Activated CD4-positive, alpha-beta memory T cell treated with anti-CD3 and anti-CD28 coated beads for 36 hours (primary cell): ENCODE measurements at regions not wholly inside any gene's neighbourhood (a gene's known extent, or its start where the extent isn't known, plus 50 kb on each side); places are given as distances from the start of the nearest gene placed in this dataset.
"Not testable (repeated sequence)": the region's sequence is repeated elsewhere in the genome, so short reads cannot be mapped to it uniquely, and the experiment has no call there.

Source experiments
- CTCF ChIA-PET: fragments of 350-600 bp; sonication (Branson Sonifier 250); formaldehyde crosslinking; loops from one replicate; lab custom pipeline; 2021; ENCODE audit warnings: antibody characterized with exemption, inconsistent platforms; lab: Charles Lee
- POLR2A ChIA-PET: fragments of 350-600 bp; sonication (Branson Sonifier 250); formaldehyde crosslinking; loops from one replicate; lab custom pipeline; 2021; ENCODE audit warnings: antibody characterized with exemption; lab: Charles Lee
- DNase-seq: peaks from one replicate; pipeline ENCODE4 v3.0.0-alpha.2; 2020
- H3K27ac Mint-ChIP-seq: one replicate; pipeline ENCODE4 v1.8.0; 2021; ENCODE audit warnings: mixed read lengths
- H3K27me3 Mint-ChIP-seq: one replicate; pipeline ENCODE4 v1.8.0; 2021; ENCODE audit warnings: mixed read lengths
- H3K36me3 Mint-ChIP-seq: one replicate; pipeline ENCODE4 v1.8.0; 2021; ENCODE audit warnings: mixed read lengths
- H3K4me1 Mint-ChIP-seq: one replicate; pipeline ENCODE4 v1.8.0; 2021; ENCODE audit warnings: low read depth, mixed read lengths
- H3K4me3 Mint-ChIP-seq: one replicate; pipeline ENCODE4 v1.8.0; 2021; ENCODE audit warnings: mild to moderate bottlenecking, mixed read lengths
- H3K9me3 Mint-ChIP-seq: one replicate; pipeline ENCODE4 v1.8.0; 2021; ENCODE audit warnings: mixed read lengths
- intact Hi-C: fragments of 100-400 bp; cut with micrococcal nuclease; formaldehyde crosslinking; loops from one replicate; pipeline ENCODE4 v1.15.1; 2023

- peak overlapping the region; percentile 11 for H3K27ac Mint-ChIP-seq
- no peaks in the 10 kb centered on the region for H3K9me3 Mint-ChIP-seq
- peaks cover 9% of the 10 kb centered on the region for H3K27me3 Mint-ChIP-seq
- POLR2A ChIA-PET = no interaction called here
- no peak overlapping the region for H3K4me3 Mint-ChIP-seq
- CTCF ChIA-PET = interaction anchor here (0.6 kb wide), 1 partner anchor 400 kb away, joined by 3 read pairs; no protein-coding TSS in a partner anchor
- no peaks in the 10 kb centered on the region for H3K36me3 Mint-ChIP-seq
- peak; percentile 49 for DNase-seq
- peaks cover 16% of the 10 kb centered on the region for H3K4me1 Mint-ChIP-seq
- intact Hi-C loops = loop anchor here (1.0 to 5.0 kb wide), 5 partner anchors 222 to 1050 kb away; partner anchors contain the start of gene SFRP2
Observed at GRCh38 chr4:154164931-154165839, 326.4 kb downstream of the DCHS2 start.

DNA sequence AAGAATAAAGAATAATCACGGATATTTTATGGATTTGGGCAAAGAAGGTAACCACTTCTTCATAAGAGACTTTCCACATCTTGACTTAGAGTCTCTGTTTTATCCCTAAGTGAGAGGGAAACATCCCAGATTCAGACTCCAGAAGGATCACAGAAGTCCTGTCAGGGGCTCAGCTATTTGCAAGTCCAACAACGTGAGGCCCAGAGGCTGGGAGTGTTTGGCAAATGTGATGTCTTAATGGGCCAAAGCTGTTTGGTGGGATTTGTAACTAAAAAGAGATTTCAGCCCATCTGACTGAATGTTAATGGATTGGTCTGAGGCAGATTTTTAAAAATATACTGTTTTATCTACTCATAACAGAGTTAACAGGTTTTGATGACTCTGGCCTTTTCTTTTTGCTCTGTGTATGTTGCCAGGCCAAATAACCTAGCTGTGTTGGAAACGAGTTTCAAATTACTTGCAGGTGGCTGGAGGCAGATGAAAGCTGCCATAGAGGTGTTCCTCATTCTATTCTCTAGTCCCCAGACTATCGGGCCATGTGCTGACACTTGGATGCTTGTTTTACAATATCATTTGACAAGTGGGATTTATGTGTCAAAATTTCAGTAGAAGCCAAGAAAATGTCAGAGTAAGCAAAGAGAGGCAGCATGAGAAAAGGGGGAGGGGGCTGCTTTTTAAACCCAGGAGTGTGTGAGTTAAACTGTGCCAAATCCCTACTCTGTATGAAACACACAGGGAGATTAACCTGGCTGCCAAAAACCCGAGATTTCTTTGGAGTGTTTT, 330.9 kb downstream of the DCHS2 start:
- intact Hi-C loops = no loop called here
- Mint-ChIP-seq H3K27ac (no peak overlapping the region), H3K9me3 (no peaks in the 10 kb centered on the region), H3K4me3 (no peak overlapping the region), H3K4me1 (peaks cover 8% of the 10 kb centered on the region), H3K36me3 (no peaks in the 10 kb centered on the region), H3K27me3 (peaks cover 20% of the 10 kb centered on the region)
- ChIA-PET CTCF (no interaction called here), POLR2A (no interaction called here)
- DNase-seq = no peak

DNA sequence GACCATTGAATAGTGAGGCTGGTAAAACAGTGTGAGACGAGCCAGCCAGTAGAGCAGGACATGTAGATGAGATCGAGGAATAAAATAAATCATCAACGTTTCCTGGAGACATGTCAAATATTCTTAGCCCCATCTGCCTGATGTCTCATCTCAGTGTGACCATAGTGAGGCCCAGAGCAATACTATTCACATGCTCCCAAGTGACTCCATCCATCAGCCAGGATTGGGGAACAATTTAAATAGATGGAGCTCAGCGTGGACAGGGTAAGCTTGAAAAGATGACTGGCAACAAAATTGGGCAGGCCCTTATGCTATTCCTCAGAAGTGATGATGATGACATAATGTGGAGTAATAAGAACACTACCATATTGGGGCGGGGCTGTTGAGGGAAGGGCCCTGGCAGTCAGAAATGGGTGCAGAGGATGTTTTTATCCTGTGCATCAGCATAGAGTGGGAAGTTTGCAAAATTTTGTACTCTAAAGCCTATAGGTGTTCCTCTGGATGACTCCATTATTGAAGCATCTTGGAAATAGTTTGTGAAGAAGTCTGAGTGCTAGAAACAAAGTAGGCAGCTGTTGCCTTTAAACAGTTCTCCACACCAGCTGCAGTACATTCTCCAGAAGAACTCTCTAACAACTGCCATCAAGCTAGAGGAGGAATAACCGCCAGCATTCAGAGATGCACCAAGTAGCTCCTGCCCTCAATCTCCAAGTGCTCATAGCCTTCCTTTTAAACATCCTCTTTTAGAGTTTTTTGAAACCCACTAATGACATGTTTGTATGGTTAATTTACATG, 333.0 kb downstream of the DCHS2 start:
- CTCF ChIA-PET = no interaction called here
- no peak overlapping the region for H3K4me3 Mint-ChIP-seq
- H3K9me3 Mint-ChIP-seq = no peaks in the 10 kb centered on the region
- POLR2A ChIA-PET = no interaction called here
- H3K4me1 Mint-ChIP-seq = no peaks in the 10 kb centered on the region
- H3K27me3 Mint-ChIP-seq = peaks cover 20% of the 10 kb centered on the region
- no peak for DNase-seq
- intact Hi-C loops = no loop called here
- H3K27ac Mint-ChIP-seq = no peak overlapping the region
- no peaks in the 10 kb centered on the region for H3K36me3 Mint-ChIP-seq

- no peak overlapping the region for H3K27ac Mint-ChIP-seq
- CTCF ChIA-PET = no interaction called here
- no peak for DNase-seq
- no peaks in the 10 kb centered on the region for H3K36me3 Mint-ChIP-seq
- H3K4me3 Mint-ChIP-seq = no peak overlapping the region
- H3K9me3 Mint-ChIP-seq = no peaks in the 10 kb centered on the region
- no peaks in the 10 kb centered on the region for H3K27me3 Mint-ChIP-seq
- intact Hi-C loops = no loop called here
- POLR2A ChIA-PET = no interaction called here
- H3K4me1 Mint-ChIP-seq = no peaks in the 10 kb centered on the region
Observed at GRCh38 chr4:154152546-154152945, 339.1 kb downstream of the DCHS2 start.

- H3K4me1 Mint-ChIP-seq, intact Hi-C loops, H3K27me3 Mint-ChIP-seq, H3K27ac Mint-ChIP-seq, DNase-seq, H3K9me3 Mint-ChIP-seq, CTCF ChIA-PET, H3K4me3 Mint-ChIP-seq, POLR2A ChIA-PET, H3K36me3 Mint-ChIP-seq: not testable (repeated sequence)
Observed at GRCh38 chr4:154149236-154149635, 342.4 kb downstream of the DCHS2 start.

- intact Hi-C loops = no loop called here
- DNase-seq = no peak
- H3K9me3 Mint-ChIP-seq = no peaks in the 10 kb centered on the region
- H3K27ac Mint-ChIP-seq = no peak overlapping the region
- POLR2A ChIA-PET = no interaction called here
- CTCF ChIA-PET = no interaction called here
- no peaks in the 10 kb centered on the region for H3K4me1 Mint-ChIP-seq
- no peaks in the 10 kb centered on the region for H3K36me3 Mint-ChIP-seq
- no peak overlapping the region for H3K4me3 Mint-ChIP-seq
- peaks cover 4% of the 10 kb centered on the region for H3K27me3 Mint-ChIP-seq
Observed at GRCh38 chr4:154143720-154144119, 347.9 kb downstream of the DCHS2 start.

GRCh38 chr4:154142664-154143063, 348.9 kb downstream of the DCHS2 start:
- Mint-ChIP-seq H3K4me3 (no peak overlapping the region), H3K4me1 (no peaks in the 10 kb centered on the region), H3K9me3 (no peaks in the 10 kb centered on the region), H3K27ac (no peak overlapping the region), H3K36me3 (no peaks in the 10 kb centered on the region), H3K27me3 (peaks cover 4% of the 10 kb centered on the region)
- CTCF ChIA-PET = no interaction called here
- intact Hi-C loops = no loop called here
- POLR2A ChIA-PET = no interaction called here
- DNase-seq = no peak

- no peaks in the 10 kb centered on the region for H3K4me1 Mint-ChIP-seq
- POLR2A ChIA-PET = no interaction called here
- H3K36me3 Mint-ChIP-seq = no peaks in the 10 kb centered on the region
- H3K27me3 Mint-ChIP-seq = peaks cover 2% of the 10 kb centered on the region
- CTCF ChIA-PET = no interaction called here
- intact Hi-C loops = no loop called here
- no peaks in the 10 kb centered on the region for H3K9me3 Mint-ChIP-seq
- no peak overlapping the region for H3K27ac Mint-ChIP-seq
- no peak overlapping the region for H3K4me3 Mint-ChIP-seq
- no peak for DNase-seq
Observed at GRCh38 chr4:154140869-154141268, 350.7 kb downstream of the DCHS2 start.

DNA sequence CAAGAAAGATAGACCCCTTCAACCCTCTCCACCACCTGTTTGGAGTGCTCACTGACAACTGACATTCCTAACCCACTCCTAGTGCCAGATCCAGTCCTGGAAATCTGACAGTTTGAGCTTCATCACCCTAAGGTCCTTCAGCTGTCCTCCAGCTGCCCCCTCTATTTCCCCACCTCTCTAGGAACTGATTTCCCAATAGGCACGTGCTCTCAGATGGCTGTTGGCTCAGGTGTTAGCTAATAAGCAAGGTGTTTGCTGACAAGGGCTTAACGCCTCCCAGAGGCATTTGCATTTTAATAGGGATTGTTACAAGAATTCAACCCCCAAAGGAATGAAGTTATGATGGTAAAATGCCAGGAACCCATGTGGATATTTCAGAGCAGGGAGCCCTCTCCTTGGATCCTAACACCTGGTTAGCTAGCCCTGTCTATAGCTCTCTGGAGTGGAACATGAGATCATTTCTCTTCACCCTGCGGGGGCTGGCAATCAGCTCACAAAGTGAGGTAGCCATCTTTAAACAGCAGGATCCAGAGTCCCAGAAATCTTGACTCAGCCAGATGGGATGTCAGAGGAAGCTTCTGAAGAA, 348.5 kb upstream of the SFRP2 start:
- peaks cover 2% of the 10 kb centered on the region for H3K27me3 Mint-ChIP-seq
- intact Hi-C loops = no loop called here
- H3K4me1 Mint-ChIP-seq = no peaks in the 10 kb centered on the region
- CTCF ChIA-PET = no interaction called here
- H3K27ac Mint-ChIP-seq = no peak overlapping the region
- POLR2A ChIA-PET = no interaction called here
- H3K4me3 Mint-ChIP-seq = no peak overlapping the region
- no peak for DNase-seq
- H3K36me3 Mint-ChIP-seq = no peaks in the 10 kb centered on the region
- H3K9me3 Mint-ChIP-seq = no peaks in the 10 kb centered on the region

- Mint-ChIP-seq H3K9me3 (no peaks in the 10 kb centered on the region), H3K27me3 (peaks cover 3% of the 10 kb centered on the region), H3K4me1 (no peaks in the 10 kb centered on the region), H3K36me3 (no peaks in the 10 kb centered on the region), H3K27ac (no peak overlapping the region), H3K4me3 (no peak overlapping the region)
- intact Hi-C loops = no loop called here
- ChIA-PET CTCF (no interaction called here), POLR2A (no interaction called here)
- no peak for DNase-seq
Observed at GRCh38 chr4:154135576-154135975, 346.7 kb upstream of the SFRP2 start.

DNA sequence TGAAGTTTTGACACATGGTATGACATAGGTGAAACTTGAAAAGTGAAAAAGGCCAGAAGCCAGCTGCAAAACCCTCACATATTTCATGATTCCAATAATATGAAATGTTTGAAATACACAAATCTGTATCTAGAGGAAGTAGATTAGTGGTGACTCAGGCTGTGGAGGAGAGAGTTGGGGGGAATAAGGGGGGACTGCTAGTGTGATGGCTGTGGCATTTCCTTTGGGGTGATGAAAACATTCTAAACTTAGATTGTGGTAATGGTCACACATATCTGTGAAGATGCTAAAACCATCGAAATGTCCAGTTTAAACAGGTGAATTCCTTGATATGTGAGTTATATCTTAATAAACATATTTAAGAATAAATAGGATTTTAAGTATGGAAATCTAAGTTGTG, 343.5 kb upstream of the SFRP2 start:
- intact Hi-C loops = no loop called here
- CTCF ChIA-PET = no interaction called here
- no peaks in the 10 kb centered on the region for H3K36me3 Mint-ChIP-seq

GRCh38 chr4:154126276-154126675, 337.4 kb upstream of the SFRP2 start:
- POLR2A ChIA-PET = no interaction called here
- Mint-ChIP-seq H3K27ac (no peak overlapping the region), H3K36me3 (no peaks in the 10 kb centered on the region), H3K4me3 (no peak overlapping the region), H3K27me3 (peaks cover 9% of the 10 kb centered on the region), H3K9me3 (no peaks in the 10 kb centered on the region), H3K4me1 (no peaks in the 10 kb centered on the region)
- DNase-seq = no peak
- CTCF ChIA-PET = no interaction called here
- intact Hi-C loops = no loop called here

More for the DNA sequence above, 343.5 kb upstream of the SFRP2 start:
- H3K9me3 Mint-ChIP-seq = no peaks in the 10 kb centered on the region
- H3K4me1 Mint-ChIP-seq = no peaks in the 10 kb centered on the region
- DNase-seq = no peak
- POLR2A ChIA-PET = no interaction called here
- H3K4me3 Mint-ChIP-seq = no peak overlapping the region
- H3K27ac Mint-ChIP-seq = no peak overlapping the region
- H3K27me3 Mint-ChIP-seq = peaks cover 2% of the 10 kb centered on the region
